Large intestine (tissue), 3 donors: ENCODE measurements at regions not wholly inside any gene's neighbourhood (a gene's known extent, or its start where the extent isn't known, plus 50 kb on each side); places are given as distances from the start of the nearest gene placed in this dataset.
A peak's percentile ranks its signal among the peaks of the same experiment; 100 is the strongest.

Source experiments
- DNase-seq, 2 donors: peaks; one replicate each; pipeline versions ENCODE4 v3.0.0 to v3.0.0-alpha.2; 2013
- H3K27ac ChIP-seq: one replicate; pipeline ENCODE4 v1.5.1; 2013; ENCODE audit warnings: low read length
- H3K27me3 ChIP-seq: 2 replicates; pipeline ENCODE4 v1.6.1; 2013; ENCODE audit warnings: low read length; ENCODE audit not compliant: control insufficient read depth, insufficient read depth
- H3K36me3 ChIP-seq: 2 replicates; pipeline ENCODE4 v1.6.1; 2013; ENCODE audit warnings: low read length; ENCODE audit not compliant: control insufficient read depth, insufficient read depth
- H3K4me1 ChIP-seq: one replicate; pipeline ENCODE4 v1.6.1; 2013; ENCODE audit warnings: low read length; ENCODE audit not compliant: control insufficient read depth, insufficient read depth
- H3K4me3 ChIP-seq: one replicate; pipeline ENCODE4 v1.5.1; 2013; ENCODE audit warnings: low read length
- H3K9me3 ChIP-seq: one replicate; pipeline ENCODE4 v1.6.1; 2013; ENCODE audit warnings: mild to moderate bottlenecking, low read depth, low read length, moderate library complexity; ENCODE audit not compliant: control insufficient read depth
- WGBS: methylation state at CpG from one replicate; pipeline ENCODE4 v1.1.5; 2013; ENCODE audit warnings: low lambda C conversion rate; ENCODE audit not compliant: insufficient coverage; 5-methylcytosine and 5-hydroxymethylcytosine counted together

DNA sequence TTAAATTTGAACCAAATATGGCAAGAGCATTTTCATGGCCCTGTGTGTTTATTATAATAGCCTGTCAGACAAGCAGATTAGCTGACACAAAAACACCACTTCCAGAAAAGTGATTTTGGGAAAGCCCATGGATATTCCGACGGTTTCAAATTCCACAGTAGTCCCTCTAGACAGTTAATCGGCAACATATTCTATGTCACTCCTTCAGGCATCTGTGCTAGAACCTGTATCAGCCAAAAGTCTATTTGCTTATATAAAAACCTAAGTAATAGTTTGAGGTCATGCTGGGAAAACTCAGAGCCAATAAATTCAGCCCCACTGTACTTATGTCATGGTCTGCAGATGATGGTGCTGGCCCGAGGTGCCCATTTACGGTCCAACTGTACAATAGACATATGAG lies 110.2 kb upstream of the ARHGEF26 start:
- Histone ChIP-seq H3K9me3 (no peaks in the 10 kb centered on the region), H3K27ac (no peak overlapping the region), H3K27me3 (no peaks in the 10 kb centered on the region), H3K36me3 (no peaks in the 10 kb centered on the region), H3K4me3 (no peak overlapping the region), H3K4me1 (no peaks in the 10 kb centered on the region)
- no peak for DNase-seq
- no CpG with 5 or more reads among the region's 5 CpGs for WGBS

DNA sequence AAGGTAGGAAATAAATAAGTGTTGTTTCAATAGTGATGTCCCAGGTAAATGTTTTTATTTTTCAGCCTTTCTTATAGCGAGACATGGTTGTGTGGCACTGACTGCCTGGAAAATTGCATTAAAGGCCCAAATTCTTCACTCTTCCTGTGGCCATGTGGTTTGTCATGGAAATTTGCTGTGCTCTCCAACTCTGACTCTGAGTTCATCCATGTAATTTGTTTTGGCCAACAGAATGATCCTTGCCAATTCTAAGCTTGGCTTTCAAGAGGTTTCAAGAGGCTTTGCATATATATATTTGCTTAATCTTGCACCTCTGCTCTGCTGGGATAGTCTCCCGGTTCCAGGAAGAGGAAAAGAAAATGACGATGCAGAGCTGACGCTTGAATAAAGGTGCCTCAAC lies 107.5 kb upstream of the ARHGEF26 start:
- DNase-seq, result no peak
- no peaks in the 10 kb centered on the region for H3K9me3 ChIP-seq
- H3K36me3 ChIP-seq, result no peaks in the 10 kb centered on the region
- H3K4me3 ChIP-seq, result no peak overlapping the region
- 87% methylated on average over 3 of the region's 4 CpGs for WGBS
- H3K27ac ChIP-seq, result no peak overlapping the region
- H3K4me1 ChIP-seq, result no peaks in the 10 kb centered on the region
- no peaks in the 10 kb centered on the region for H3K27me3 ChIP-seq

DNA sequence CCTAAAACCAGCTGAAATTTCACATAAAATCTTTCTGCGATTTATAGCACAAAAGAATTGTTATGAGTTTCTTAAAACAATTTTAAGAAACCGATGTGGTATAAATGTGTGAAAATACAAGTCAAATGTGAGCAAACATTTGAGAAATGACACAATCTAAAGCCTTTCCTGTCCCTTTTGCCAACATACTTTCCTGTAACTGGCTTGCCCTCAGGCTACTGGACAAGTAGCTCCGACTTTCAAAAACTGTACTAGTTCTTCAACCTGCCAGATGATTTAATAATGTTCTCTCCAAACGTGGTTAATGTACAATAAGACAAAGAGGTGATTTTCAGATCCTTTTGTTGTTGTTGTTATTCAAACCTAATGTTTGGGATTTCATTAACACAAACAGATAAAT lies 105.9 kb upstream of the ARHGEF26 start:
- no peaks in the 10 kb centered on the region for H3K36me3 ChIP-seq
- WGBS, result 87% methylated on average over 3 of the region's 4 CpGs

DNA sequence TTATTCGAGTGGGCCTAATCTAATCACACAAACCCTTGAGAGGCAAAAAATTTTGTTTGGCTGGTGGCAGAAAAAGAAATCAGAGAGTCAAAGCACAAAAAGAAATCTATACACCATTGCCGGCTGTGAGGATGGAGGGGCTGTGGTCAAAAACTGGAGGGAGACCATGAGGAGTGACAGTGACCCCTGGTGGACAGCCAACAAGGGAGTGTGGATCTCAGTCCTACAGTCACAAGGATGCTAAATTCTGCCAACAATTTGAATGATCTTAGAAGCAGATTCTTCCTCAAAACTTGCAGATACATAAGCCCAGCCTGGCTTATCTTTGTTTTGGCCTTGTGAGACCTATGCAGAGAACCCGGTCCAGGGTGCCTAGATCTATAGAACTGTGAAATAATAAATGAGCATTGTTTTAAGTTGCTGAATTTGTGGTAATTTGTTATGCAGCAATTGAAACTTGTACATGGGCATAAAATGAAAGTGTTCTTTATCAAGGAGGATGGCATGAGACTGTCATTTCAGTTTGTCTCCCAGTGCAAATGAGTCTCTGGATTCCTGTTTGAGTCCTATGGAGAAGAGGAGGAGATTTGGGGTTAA lies 103.0 kb upstream of the ARHGEF26 start:
- no peaks in the 10 kb centered on the region for H3K27me3 ChIP-seq
- DNase-seq, result no peak
- H3K36me3 ChIP-seq, result no peaks in the 10 kb centered on the region
- 0% methylated on average over 1 of the region's 3 CpGs for WGBS
- no peaks in the 10 kb centered on the region for H3K4me1 ChIP-seq
- H3K4me3 ChIP-seq, result no peak overlapping the region
- H3K27ac ChIP-seq, result no peak overlapping the region
- H3K9me3 ChIP-seq, result no peaks in the 10 kb centered on the region

More for the DNA sequence above, 105.9 kb upstream of the ARHGEF26 start:
- H3K27ac ChIP-seq, result no peak overlapping the region
- H3K4me3 ChIP-seq, result no peak overlapping the region
- no peaks in the 10 kb centered on the region for H3K9me3 ChIP-seq
- H3K4me1 ChIP-seq, result no peaks in the 10 kb centered on the region
- DNase-seq, result no peak
- no peaks in the 10 kb centered on the region for H3K27me3 ChIP-seq

DNA sequence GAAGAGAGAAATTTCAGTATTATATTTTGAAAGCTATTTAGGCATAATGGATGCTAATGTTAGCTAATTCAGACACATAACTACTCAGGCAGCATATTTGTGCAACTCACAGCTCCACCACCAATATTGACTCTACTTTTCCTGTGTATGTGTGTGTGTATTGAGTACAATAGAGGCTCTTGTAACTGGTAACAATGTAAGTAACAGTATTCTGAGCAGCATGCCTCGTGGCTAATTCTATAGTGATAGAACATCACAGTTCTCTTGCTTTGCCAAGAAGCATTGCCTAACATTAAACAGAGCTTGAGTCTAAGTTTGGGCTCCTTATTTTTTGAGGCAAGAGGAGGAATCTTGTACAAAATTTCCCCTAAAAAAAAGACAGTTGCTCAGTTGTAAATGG lies 98.6 kb upstream of the ARHGEF26 start:
- no peaks in the 10 kb centered on the region for H3K36me3 ChIP-seq
- no peak overlapping the region for H3K4me3 ChIP-seq
- H3K9me3 ChIP-seq, result no peaks in the 10 kb centered on the region
- no CpG with 5 or more reads among the region's 1 CpG for WGBS
- H3K27me3 ChIP-seq, result no peaks in the 10 kb centered on the region
- DNase-seq, result peak in 1 of 2 donors; percentile 6
- no peak overlapping the region for H3K27ac ChIP-seq
- no peaks in the 10 kb centered on the region for H3K4me1 ChIP-seq

DNA sequence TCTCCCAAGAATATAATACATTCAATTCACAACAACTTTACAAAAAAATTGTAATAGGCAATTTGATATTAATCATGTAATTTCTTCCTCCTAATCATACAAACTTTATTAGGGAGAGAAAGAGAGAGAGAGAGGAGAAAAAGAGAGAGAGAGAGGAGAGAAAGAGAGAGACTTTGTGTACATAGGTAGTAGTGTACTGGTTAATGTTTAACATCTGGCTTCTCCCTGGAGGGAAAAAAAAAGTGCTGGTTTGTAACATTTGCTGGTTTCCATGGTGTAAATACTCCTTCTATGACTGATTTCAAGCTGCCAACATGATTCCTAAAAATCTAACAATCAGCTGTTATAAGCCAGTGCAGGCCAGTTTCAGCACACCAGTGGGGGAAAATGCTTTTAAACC lies 98.0 kb upstream of the ARHGEF26 start:
- no peaks in the 10 kb centered on the region for H3K9me3 ChIP-seq
- no peak overlapping the region for H3K4me3 ChIP-seq
- no peaks in the 10 kb centered on the region for H3K4me1 ChIP-seq
- H3K27me3 ChIP-seq, result no peaks in the 10 kb centered on the region
- no peak overlapping the region for H3K27ac ChIP-seq
- peak; percentile 26 to 72 for DNase-seq
- H3K36me3 ChIP-seq, result no peaks in the 10 kb centered on the region

DNA sequence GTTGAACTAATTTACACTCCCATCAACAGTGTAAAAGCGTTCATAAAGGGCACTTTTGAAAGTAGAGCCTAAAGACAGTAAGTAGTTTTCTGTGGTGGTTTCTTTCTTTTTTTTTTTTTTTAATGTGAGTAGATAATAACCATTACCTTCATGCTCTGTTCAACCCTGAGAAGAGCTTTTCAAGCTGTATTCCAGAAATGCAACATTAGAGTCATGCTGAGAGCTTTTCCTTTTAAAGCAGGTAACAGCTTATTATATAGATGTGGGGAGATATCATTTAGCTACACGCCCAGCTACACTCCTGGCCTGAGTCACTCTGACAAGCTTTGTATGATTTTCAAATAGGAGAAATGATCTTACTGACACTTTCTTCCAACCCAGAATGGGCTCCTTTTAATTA lies 96.2 kb upstream of the ARHGEF26 start:
- H3K27me3 ChIP-seq, result no peaks in the 10 kb centered on the region
- H3K27ac ChIP-seq, result no peak overlapping the region
- WGBS, result no CpG with 5 or more reads among the region's 2 CpGs
- H3K4me3 ChIP-seq, result no peak overlapping the region
- no peak for DNase-seq
- H3K9me3 ChIP-seq, result no peaks in the 10 kb centered on the region
- no peaks in the 10 kb centered on the region for H3K4me1 ChIP-seq
- H3K36me3 ChIP-seq, result no peaks in the 10 kb centered on the region

DNA sequence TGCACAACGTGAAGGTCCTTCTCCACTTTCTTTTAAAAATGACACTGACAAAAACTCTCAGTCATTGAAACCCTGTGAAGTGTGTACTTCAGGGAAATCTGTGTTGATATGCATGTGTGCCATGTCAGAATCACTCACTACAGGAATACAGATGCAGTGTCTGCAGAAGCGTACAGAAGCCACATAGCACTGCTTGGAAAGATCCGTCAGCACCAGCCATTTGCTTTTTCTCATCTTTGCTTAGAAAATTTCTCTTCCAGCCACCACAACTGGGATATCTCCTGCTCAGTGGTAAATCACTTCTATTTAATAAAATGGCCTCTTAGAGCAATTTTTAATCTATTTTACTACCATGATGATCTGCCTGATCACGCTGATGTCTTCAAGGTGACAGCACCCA lies 91.3 kb upstream of the ARHGEF26 start:
- no peak overlapping the region for H3K27ac ChIP-seq
- WGBS, result 77% methylated on average over 3 of the region's 4 CpGs

DNA sequence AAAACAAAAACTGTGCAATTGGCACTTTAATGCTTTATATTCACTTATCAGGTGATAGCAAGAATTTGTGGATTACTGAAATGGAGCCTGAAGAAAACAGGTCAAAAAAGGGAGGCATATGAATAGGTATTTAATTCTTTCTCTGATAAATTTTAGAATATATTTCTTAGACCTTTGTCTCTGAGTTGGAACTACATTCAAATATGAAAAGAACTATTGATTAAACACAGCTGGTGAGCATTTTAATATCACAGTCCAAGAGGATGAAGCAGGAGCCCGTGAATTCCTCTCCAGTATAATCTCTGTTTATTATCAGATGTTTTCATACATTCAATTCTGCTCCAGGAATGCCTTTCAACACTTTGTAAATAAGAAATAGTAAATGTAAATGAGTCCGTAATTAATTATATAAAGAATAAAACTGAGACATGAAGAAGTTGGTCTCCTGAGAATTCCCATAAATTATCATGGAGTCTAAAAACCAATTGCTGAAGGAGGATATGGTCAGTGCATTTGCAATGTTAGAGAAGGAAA lies 86.3 kb upstream of the ARHGEF26 start:
- Histone ChIP-seq H3K4me1 (no peaks in the 10 kb centered on the region), H3K27me3 (no peaks in the 10 kb centered on the region), H3K4me3 (no peak overlapping the region), H3K9me3 (no peaks in the 10 kb centered on the region), H3K36me3 (no peaks in the 10 kb centered on the region), H3K27ac (no peak overlapping the region)
- DNase-seq, result no peak
- WGBS, result 78% methylated on average over 1 of the region's 2 CpGs

More for the DNA sequence above, 91.3 kb upstream of the ARHGEF26 start:
- no peak overlapping the region for H3K4me3 ChIP-seq
- H3K36me3 ChIP-seq, result no peaks in the 10 kb centered on the region
- no peaks in the 10 kb centered on the region for H3K4me1 ChIP-seq
- no peaks in the 10 kb centered on the region for H3K9me3 ChIP-seq
- H3K27me3 ChIP-seq, result no peaks in the 10 kb centered on the region
- DNase-seq, result no peak

DNA sequence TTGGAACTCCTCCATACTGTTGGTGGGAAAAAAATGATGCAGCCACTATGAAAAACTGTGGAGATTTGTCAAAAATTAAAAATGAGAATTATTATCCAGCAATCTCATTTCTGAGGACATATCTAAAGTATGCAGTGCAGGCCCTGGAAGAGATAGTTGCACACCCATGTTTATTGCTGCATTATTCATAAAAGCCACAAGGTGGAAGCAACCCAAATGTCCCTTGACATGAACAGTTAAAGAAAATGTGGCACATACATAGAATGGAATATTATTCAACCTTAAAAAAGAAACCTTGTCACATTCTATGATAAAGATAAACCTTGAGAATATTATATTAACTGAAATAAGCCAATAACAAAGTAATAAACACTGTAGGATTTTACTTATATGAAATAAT lies 80.9 kb upstream of the ARHGEF26 start:
- Histone ChIP-seq H3K27me3 (no peaks in the 10 kb centered on the region), H3K4me1 (no peaks in the 10 kb centered on the region), H3K36me3 (no peaks in the 10 kb centered on the region), H3K9me3 (no peaks in the 10 kb centered on the region), H3K27ac (no peak overlapping the region), H3K4me3 (no peak overlapping the region)
- no peak for DNase-seq

DNA sequence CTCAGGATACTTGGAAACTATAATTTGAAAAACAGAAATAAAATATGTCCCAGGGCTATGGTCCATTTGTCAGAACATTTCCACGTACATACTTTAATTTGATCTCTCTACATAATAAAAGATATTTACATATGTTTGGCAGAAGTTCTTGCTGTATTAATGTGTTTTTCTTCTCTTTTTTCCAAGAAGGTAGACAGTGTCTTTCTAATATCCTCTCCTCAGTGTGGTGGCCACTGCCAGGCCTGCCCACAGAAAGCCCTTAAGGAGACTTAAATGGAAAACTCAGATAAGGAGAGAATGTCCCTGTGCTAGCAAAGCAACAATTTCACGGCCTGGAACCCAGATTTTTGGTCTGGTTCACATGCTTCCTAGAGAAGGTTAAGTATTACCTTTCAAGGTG lies 76.5 kb upstream of the ARHGEF26 start:
- H3K4me1 ChIP-seq, result no peaks in the 10 kb centered on the region
- H3K27ac ChIP-seq, result no peak overlapping the region
- DNase-seq, result no peak
- no peaks in the 10 kb centered on the region for H3K9me3 ChIP-seq
- no peaks in the 10 kb centered on the region for H3K36me3 ChIP-seq
- no peak overlapping the region for H3K4me3 ChIP-seq
- no peaks in the 10 kb centered on the region for H3K27me3 ChIP-seq
- 83% methylated on average over 1 of the region's 2 CpGs for WGBS
